Cardiac muscle cell (in vitro differentiated cells and primary cell): ENCODE measurements at regions not wholly inside any gene's neighbourhood (a gene's known extent, or its start where the extent isn't known, plus 50 kb on each side); places are given as distances from the start of the nearest gene placed in this dataset.

Experiments
- DNase-seq, 2 donors: peaks; one replicate each; pipeline versions ENCODE4 v3.0.0 to v3.0.0-alpha.2; 2010 to 2017; ENCODE audit warnings: low read depth in 1 of 2, low spot score in 1 of 2
- H3K27ac ChIP-seq: fragments of 200-600 bp; sonication (generic); 2 replicates; pipeline ENCODE4 v1.5.1; 2016
- H3K27me3 ChIP-seq: fragments of 200-600 bp; sonication (generic); 2 replicates; pipeline ENCODE4 v1.6.0; 2016; ENCODE audit warnings: control low read depth
- H3K36me3 ChIP-seq: fragments of 200-600 bp; sonication (generic); 2 replicates; pipeline ENCODE4 v1.5.1; 2016; ENCODE audit warnings: control low read depth
- H3K4me1 ChIP-seq: fragments of 200-600 bp; sonication (generic); 2 replicates; pipeline ENCODE4 v1.8.1; 2017; ENCODE audit warnings: low read depth, mild to moderate bottlenecking, mixed run types
- H3K4me3 ChIP-seq: fragments of 200-600 bp; sonication (generic); 2 replicates; pipeline ENCODE4 v1.5.1; 2016; ENCODE audit warnings: mild to moderate bottlenecking
- H3K9me3 ChIP-seq: fragments of 200-600 bp; sonication (generic); 2 replicates; pipeline ENCODE4 v1.5.1; 2017; ENCODE audit warnings: low read depth, mild to moderate bottlenecking, control low read depth
- TF ChIP-seq, protein P1 (sequence below): IDR thresholded peaks from 2 replicates; pipeline ENCODE4 v1.5.1; 2012; ENCODE audit warnings: low read depth, mild to moderate bottlenecking, low read length

DNA sequence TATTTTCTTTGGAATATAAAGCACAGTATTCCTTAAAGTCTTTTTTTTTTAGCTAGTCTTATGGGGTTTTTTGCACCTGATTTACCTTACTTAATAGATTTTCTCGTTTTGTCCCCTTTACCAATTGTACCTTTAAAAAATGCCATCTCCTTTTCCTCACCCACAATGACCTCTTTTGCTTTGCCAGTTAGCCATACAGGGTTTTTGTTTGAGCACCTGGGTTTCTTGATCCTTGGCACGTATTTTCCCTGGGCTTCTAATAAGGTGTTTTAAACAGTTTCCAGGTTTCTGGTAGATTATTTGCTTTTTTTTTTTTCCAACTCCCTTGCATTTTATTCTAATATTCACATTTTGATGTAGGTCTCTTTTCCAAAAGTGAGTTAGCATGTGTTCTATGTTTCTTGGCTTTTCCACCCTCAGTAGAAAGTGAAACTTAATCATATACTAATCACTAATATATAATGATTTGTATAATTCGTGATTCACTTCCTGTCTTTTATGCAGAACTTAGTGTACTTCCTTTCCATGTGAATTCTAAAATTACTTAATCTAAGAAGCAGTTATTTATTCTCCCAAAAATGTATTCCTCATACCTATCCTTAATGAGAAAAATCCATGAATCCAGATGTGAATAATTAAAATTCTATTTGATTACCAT lies 673.9 kb upstream of the RGMB start:
- no peak for DNase-seq
- TF ChIP-seq, protein P1, sequence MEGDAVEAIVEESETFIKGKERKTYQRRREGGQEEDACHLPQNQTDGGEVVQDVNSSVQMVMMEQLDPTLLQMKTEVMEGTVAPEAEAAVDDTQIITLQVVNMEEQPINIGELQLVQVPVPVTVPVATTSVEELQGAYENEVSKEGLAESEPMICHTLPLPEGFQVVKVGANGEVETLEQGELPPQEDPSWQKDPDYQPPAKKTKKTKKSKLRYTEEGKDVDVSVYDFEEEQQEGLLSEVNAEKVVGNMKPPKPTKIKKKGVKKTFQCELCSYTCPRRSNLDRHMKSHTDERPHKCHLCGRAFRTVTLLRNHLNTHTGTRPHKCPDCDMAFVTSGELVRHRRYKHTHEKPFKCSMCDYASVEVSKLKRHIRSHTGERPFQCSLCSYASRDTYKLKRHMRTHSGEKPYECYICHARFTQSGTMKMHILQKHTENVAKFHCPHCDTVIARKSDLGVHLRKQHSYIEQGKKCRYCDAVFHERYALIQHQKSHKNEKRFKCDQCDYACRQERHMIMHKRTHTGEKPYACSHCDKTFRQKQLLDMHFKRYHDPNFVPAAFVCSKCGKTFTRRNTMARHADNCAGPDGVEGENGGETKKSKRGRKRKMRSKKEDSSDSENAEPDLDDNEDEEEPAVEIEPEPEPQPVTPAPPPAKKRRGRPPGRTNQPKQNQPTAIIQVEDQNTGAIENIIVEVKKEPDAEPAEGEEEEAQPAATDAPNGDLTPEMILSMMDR = no peak
- H3K4me1 ChIP-seq = no peaks in the 10 kb centered on the region

DNA sequence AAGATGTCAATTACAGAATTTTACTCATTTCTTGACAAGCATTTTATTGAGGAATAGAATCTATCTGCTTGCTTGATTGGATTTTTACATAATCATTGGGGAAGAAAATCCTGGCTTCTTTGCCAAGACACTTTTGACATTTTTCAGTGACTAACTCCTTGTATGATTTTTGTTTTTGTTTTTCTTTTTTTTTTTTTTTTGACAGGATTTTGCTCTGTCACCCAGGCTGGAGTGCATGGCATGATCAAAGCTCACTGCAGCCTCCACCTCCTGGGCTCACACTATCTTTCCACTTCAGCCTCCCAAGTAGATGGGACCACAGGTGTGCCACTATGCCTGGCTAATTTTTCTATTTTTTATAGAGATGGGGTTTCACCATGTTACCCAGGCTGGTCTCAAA lies 672.3 kb upstream of the RGMB start:
- Histone ChIP-seq H3K4me3 (no peak overlapping the region), H3K27ac (no peak overlapping the region), H3K27me3 (no peaks in the 10 kb centered on the region), H3K9me3 (no peaks in the 10 kb centered on the region), H3K4me1 (no peaks in the 10 kb centered on the region), H3K36me3 (no peaks in the 10 kb centered on the region)
- DNase-seq = no peak
- TF ChIP-seq, protein P1 = no peak

More for the DNA sequence above, 673.9 kb upstream of the RGMB start:
- Histone ChIP-seq H3K27ac (no peak overlapping the region), H3K27me3 (no peaks in the 10 kb centered on the region), H3K4me3 (no peak overlapping the region), H3K36me3 (no peaks in the 10 kb centered on the region), H3K9me3 (no peaks in the 10 kb centered on the region)

DNA sequence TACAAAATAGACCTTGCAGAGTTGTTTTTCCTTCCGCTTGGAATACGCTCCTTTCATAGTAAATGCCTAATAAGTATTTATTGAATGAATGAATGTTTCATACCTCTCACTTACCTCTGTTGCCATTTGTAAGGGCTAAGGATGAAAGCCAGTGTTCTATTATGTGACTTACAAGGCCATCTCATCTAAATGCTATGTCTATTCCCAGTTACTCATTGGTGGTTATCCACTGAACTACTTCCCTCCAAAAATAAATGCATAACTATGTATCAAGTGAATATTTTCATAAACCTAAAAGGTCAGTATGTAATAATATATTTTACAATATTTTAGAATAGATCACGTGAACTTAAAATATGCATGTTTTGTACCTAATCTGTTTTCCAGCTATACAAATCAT lies 670.5 kb upstream of the RGMB start:
- no peaks in the 10 kb centered on the region for H3K9me3 ChIP-seq
- DNase-seq = no peak
- H3K4me1 ChIP-seq = no peaks in the 10 kb centered on the region
- no peaks in the 10 kb centered on the region for H3K27me3 ChIP-seq
- H3K4me3 ChIP-seq = no peak overlapping the region
- H3K36me3 ChIP-seq = no peaks in the 10 kb centered on the region
- H3K27ac ChIP-seq = no peak overlapping the region
- TF ChIP-seq, protein P1 = no peak

- no peak overlapping the region for H3K27ac ChIP-seq
- H3K36me3 ChIP-seq = no peaks in the 10 kb centered on the region
- DNase-seq = no peak
- no peaks in the 10 kb centered on the region for H3K4me1 ChIP-seq
- no peak overlapping the region for H3K4me3 ChIP-seq
- TF ChIP-seq, protein P1 = no peak
- no peaks in the 10 kb centered on the region for H3K9me3 ChIP-seq
- no peaks in the 10 kb centered on the region for H3K27me3 ChIP-seq
Measured at GRCh38 chr5:98103807-98104206, 669.7 kb upstream of the RGMB start.

GRCh38 chr5:98104454-98105188 lies 668.8 kb upstream of the RGMB start:
- no peaks in the 10 kb centered on the region for H3K9me3 ChIP-seq
- TF ChIP-seq, protein P1 = no peak
- no peaks in the 10 kb centered on the region for H3K36me3 ChIP-seq
- no peak for DNase-seq
- no peak overlapping the region for H3K27ac ChIP-seq
- no peaks in the 10 kb centered on the region for H3K4me1 ChIP-seq
- H3K27me3 ChIP-seq = no peaks in the 10 kb centered on the region
- H3K4me3 ChIP-seq = no peak overlapping the region
